Panc1 (cell line): ENCODE measurements at regions not wholly inside any gene's neighbourhood (a gene's known extent, or its start where the extent isn't known, plus 50 kb on each side); places are given as distances from the start of the nearest gene placed in this dataset.

Experiments used
- ATAC-seq: fragments of 200-7000 bp; cut with Tn5 transposase; 2 replicates; pipeline ENCODE4 v1.9.1; 2020; ENCODE audit warnings: mild to moderate bottlenecking, moderate library complexity
- BruUV-seq: library from RNA; stranded (reverse); fragments of 400-500 nt; replicated peaks from 2 replicates; lab custom pipeline; 2021; lab: Mats Ljungman, UMichigan
- CTCF ChIA-PET: fragments of 300-600 bp; sonication (Branson Sonifier 250); formaldehyde crosslinking; loops from one replicate; lab custom pipeline; 2022; ENCODE audit warnings: antibody characterized with exemption; lab: Charles Lee
- POLR2A ChIA-PET: fragments of 300-600 bp; sonication (Branson Sonifier 250); formaldehyde crosslinking; loops from one replicate; lab custom pipeline; 2022; ENCODE audit warnings: antibody characterized with exemption; lab: Charles Lee
- DNase-seq: peaks from one replicate; pipeline ENCODE4 v3.0.0-alpha.2; 2010; ENCODE audit warnings: low read depth, low spot score
- H3K27ac ChIP-seq: 2 replicates; pipeline ENCODE4 v1.5.1; 2011; ENCODE audit warnings: mild to moderate bottlenecking, low read length, inconsistent platforms
- H3K27me3 ChIP-seq: fragments of 200-500 bp; sonication (Bioruptor generic); 2 replicates; pipeline ENCODE4 v1.6.0; 2014; ENCODE audit warnings: low read length, inconsistent platforms; ENCODE audit not compliant: control insufficient read depth, insufficient read depth
- H3K36me3 ChIP-seq: fragments of 200-500 bp; sonication (Bioruptor generic); 2 replicates; pipeline ENCODE4 v1.5.1; 2014; ENCODE audit warnings: inconsistent platforms, mild to moderate bottlenecking, low read length, moderate library complexity; ENCODE audit not compliant: control insufficient read depth, insufficient read depth
- H3K4me1 ChIP-seq: 2 replicates; pipeline ENCODE4 v1.5.1; 2011; ENCODE audit warnings: inconsistent platforms, mild to moderate bottlenecking, low read length, moderate library complexity; ENCODE audit not compliant: control insufficient read depth, insufficient read depth
- H3K4me3 ChIP-seq, 2 experiments: 2 replicates each; pipeline ENCODE4 v1.5.1; 2011 to 2012; ENCODE audit warnings: low read depth in 2 of 2, low read length in 2 of 2, mild to moderate bottlenecking in 2 of 2, inconsistent platforms in 1 of 2, moderate library complexity in 1 of 2
- H3K9me3 ChIP-seq: fragments of 200-500 bp; sonication (Bioruptor generic); 2 replicates; pipeline ENCODE4 v1.5.1; 2014; ENCODE audit warnings: low read depth, mild to moderate bottlenecking, inconsistent platforms, low read length, moderate library complexity; ENCODE audit not compliant: control insufficient read depth, insufficient read depth
- POLR2AphosphoS5 ChIP-seq: IDR thresholded peaks from 2 replicates; pipeline ENCODE4 v1.6.1; 2012; ENCODE audit warnings: mild to moderate bottlenecking, low read depth, low read length, moderate library complexity
- SIN3A ChIP-seq: IDR thresholded peaks from 2 replicates; pipeline ENCODE4 v1.6.1; 2012; ENCODE audit warnings: low read depth, mild to moderate bottlenecking, low read length, moderate library complexity, borderline replicate concordance; ENCODE audit not compliant: insufficient read depth
- TCF7L2 ChIP-seq: IDR thresholded peaks from 2 replicates; pipeline ENCODE4 v1.6.1; 2011; ENCODE audit warnings: mild to moderate bottlenecking, low read depth, low read length, inconsistent platforms
- in situ Hi-C: cut with HindIII; loops from 2 replicates; pipeline ENCODE4 v1.10.0; 2016; ENCODE audit warnings: low sequenced_read_pairs, low pct_unique_long_range_greater_than_20kb
- intact Hi-C: fragments of 100-400 bp; cut with micrococcal nuclease; formaldehyde crosslinking; loops from one replicate; pipeline ENCODE4 v1.10.0; 2022; ENCODE audit not compliant: unreplicated experiment
- TF ChIP-seq, protein P1 (sequence below), 2 experiments: IDR thresholded peaks; 2 replicates each; pipeline ENCODE4 v1.6.1; 2011 to 2012; ENCODE audit warnings: low read depth in 2 of 2, control low read depth in 1 of 2, low read length in 1 of 2, mild to moderate bottlenecking in 1 of 2, moderate library complexity in 1 of 2; ENCODE audit not compliant: insufficient read depth in 1 of 2
- TF ChIP-seq, protein P2 (sequence below): fragments of 450-650 bp; IDR thresholded peaks from 2 replicates; pipeline ENCODE4 v1.5.1; 2017; ENCODE audit warnings: mild to moderate bottlenecking

DNA sequence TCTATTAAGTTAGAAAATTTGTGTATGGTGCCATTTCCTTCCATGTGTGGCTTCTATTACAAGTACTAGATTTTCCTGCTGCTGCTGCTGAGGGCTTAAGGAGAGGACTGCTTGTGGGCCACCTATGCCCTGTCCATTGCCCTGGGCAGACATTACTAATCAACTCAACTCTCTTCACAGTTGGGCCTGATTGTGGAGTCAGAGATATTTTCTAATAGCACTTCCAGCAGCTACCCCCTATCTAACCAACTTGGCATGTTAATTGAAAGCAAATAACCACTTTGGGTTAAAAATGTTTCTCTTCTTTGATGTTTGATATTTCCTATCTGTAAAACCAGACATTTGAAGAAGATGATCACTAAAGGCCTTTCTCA, 242.0 kb downstream of the EDEM1 start:
- no peak overlapping the region for H3K27ac ChIP-seq
- ATAC-seq (no peak), DNase-seq (no peak)
- CTCF ChIA-PET: interaction anchor here (0.6 kb wide), 1 partner anchor 81 kb away, joined by 3 read pairs; no protein-coding TSS in a partner anchor
- no TSS peak for BruUV-seq
- H3K4me1 ChIP-seq: no peaks in the 10 kb centered on the region
- H3K36me3 ChIP-seq: no peaks in the 10 kb centered on the region
- intact Hi-C loops: no loop called here
- POLR2A ChIA-PET: no interaction called here
- TF ChIP-seq, protein P1, sequence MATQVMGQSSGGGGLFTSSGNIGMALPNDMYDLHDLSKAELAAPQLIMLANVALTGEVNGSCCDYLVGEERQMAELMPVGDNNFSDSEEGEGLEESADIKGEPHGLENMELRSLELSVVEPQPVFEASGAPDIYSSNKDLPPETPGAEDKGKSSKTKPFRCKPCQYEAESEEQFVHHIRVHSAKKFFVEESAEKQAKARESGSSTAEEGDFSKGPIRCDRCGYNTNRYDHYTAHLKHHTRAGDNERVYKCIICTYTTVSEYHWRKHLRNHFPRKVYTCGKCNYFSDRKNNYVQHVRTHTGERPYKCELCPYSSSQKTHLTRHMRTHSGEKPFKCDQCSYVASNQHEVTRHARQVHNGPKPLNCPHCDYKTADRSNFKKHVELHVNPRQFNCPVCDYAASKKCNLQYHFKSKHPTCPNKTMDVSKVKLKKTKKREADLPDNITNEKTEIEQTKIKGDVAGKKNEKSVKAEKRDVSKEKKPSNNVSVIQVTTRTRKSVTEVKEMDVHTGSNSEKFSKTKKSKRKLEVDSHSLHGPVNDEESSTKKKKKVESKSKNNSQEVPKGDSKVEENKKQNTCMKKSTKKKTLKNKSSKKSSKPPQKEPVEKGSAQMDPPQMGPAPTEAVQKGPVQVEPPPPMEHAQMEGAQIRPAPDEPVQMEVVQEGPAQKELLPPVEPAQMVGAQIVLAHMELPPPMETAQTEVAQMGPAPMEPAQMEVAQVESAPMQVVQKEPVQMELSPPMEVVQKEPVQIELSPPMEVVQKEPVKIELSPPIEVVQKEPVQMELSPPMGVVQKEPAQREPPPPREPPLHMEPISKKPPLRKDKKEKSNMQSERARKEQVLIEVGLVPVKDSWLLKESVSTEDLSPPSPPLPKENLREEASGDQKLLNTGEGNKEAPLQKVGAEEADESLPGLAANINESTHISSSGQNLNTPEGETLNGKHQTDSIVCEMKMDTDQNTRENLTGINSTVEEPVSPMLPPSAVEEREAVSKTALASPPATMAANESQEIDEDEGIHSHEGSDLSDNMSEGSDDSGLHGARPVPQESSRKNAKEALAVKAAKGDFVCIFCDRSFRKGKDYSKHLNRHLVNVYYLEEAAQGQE (IDR thresholded peaks at IDR 0.05; ENCODE audit: insufficient read depth in 1 of 2, low read depth in 2 of 2, low read length in 1 of 2): no peak
- TF ChIP-seq POLR2AphosphoS5: no peak
- TF ChIP-seq TCF7L2: no peak
- no peak for TF ChIP-seq SIN3A
- TF ChIP-seq, protein P2, sequence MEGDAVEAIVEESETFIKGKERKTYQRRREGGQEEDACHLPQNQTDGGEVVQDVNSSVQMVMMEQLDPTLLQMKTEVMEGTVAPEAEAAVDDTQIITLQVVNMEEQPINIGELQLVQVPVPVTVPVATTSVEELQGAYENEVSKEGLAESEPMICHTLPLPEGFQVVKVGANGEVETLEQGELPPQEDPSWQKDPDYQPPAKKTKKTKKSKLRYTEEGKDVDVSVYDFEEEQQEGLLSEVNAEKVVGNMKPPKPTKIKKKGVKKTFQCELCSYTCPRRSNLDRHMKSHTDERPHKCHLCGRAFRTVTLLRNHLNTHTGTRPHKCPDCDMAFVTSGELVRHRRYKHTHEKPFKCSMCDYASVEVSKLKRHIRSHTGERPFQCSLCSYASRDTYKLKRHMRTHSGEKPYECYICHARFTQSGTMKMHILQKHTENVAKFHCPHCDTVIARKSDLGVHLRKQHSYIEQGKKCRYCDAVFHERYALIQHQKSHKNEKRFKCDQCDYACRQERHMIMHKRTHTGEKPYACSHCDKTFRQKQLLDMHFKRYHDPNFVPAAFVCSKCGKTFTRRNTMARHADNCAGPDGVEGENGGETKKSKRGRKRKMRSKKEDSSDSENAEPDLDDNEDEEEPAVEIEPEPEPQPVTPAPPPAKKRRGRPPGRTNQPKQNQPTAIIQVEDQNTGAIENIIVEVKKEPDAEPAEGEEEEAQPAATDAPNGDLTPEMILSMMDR: no peak
- no peaks in the 10 kb centered on the region for H3K9me3 ChIP-seq
- H3K4me3 ChIP-seq: no peak overlapping the region
- no peaks in the 10 kb centered on the region for H3K27me3 ChIP-seq
- in situ Hi-C loops: no loop called here

DNA sequence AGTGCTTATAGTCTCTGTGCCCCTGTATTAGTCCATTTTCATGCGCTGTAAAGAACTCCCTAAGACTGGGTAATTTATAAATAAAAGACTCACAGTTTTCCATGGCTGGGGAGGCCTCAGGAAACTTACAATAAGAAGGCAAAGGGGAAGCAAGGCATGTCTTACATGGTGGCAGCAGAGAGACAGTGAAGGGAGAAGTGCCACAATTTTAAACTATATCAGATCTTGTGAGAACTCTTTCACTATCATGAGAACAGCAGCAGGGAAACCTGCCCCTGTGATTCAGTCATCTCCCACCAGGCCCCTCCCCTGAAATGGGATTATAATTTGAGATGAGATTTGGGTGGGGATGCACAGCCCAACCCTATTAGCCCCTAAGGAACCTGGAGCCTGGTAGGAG, 243.2 kb downstream of the EDEM1 start:
- Histone ChIP-seq H3K4me1 (no peaks in the 10 kb centered on the region), H3K9me3 (no peaks in the 10 kb centered on the region), H3K36me3 (no peaks in the 10 kb centered on the region), H3K4me3 (no peak overlapping the region), H3K27ac (no peak overlapping the region), H3K27me3 (no peaks in the 10 kb centered on the region)
- intact Hi-C loops: no loop called here
- BruUV-seq: no TSS peak
- ChIA-PET CTCF (no interaction called here), POLR2A (no interaction called here)
- DNase-seq (no peak), ATAC-seq (no peak)
- no peak for TF ChIP-seq TCF7L2
- no peak for TF ChIP-seq POLR2AphosphoS5
- TF ChIP-seq SIN3A: no peak
- TF ChIP-seq, protein P1 (IDR thresholded peaks at IDR 0.05; ENCODE audit: insufficient read depth in 1 of 2, low read depth in 2 of 2, low read length in 1 of 2): no peak
- TF ChIP-seq, protein P2: no peak
- in situ Hi-C loops: no loop called here
